Testis (tissue), 2 donors: ENCODE measurements at regions not wholly inside any gene's neighbourhood (a gene's known extent, or its start where the extent isn't known, plus 50 kb on each side); places are given as distances from the start of the nearest gene placed in this dataset.

ENCODE experiments used
- CTCF ChIP-seq, 3 experiments: fragments of 450-650 bp in 2 of 3; fragments of 200-600 bp in 1 of 3; sonication (generic) in 1 of 3; IDR thresholded peaks; one replicate each; pipeline ENCODE4 v1.5.1; 2016 to 2019; ENCODE audit warnings: antibody characterized with exemption in 3 of 3, mild to moderate bottlenecking in 2 of 3, moderate library complexity in 1 of 3
- POLR2A ChIP-seq: fragments of 450-650 bp; IDR thresholded peaks from one replicate; pipeline ENCODE4 v1.6.1; 2017; ENCODE audit warnings: antibody characterized with exemption, mild to moderate bottlenecking, moderate library complexity

GRCh38 chr22:35488513-35488912 lies 52.1 kb upstream of the RASD2 start:
- TF ChIP-seq CTCF (IDR thresholded peaks at IDR 0.05) (no peak), POLR2A (no peak)
